GM23248 (cell line): ENCODE measurements at regions not wholly inside any gene's neighbourhood (a gene's known extent, or its start where the extent isn't known, plus 50 kb on each side); places are given as distances from the start of the nearest gene placed in this dataset.

ENCODE experiments used
- DNase-seq: peaks from one replicate; pipeline ENCODE4 v3.0.0-alpha.2; 2015
- H2AFZ ChIP-seq: fragments of 200-600 bp; sonication (generic); 2 replicates; pipeline ENCODE4 v1.6.1; 2016; ENCODE audit warnings: antibody characterized with exemption
- H3F3A ChIP-seq: fragments of 200-600 bp; sonication (generic); 2 replicates; pipeline ENCODE4 v1.6.1; 2016; ENCODE audit warnings: mild to moderate bottlenecking, antibody characterized with exemption, mixed run types; ENCODE audit not compliant: insufficient read depth
- H3K27ac ChIP-seq: fragments of 200-600 bp; sonication (generic); 2 replicates; pipeline ENCODE4 v1.5.1; 2016; ENCODE audit warnings: mild to moderate bottlenecking
- H3K27me3 ChIP-seq: fragments of 200-600 bp; sonication (generic); replicated peaks from 2 replicates; pipeline ENCODE4 v1.6.1; 2016; ENCODE audit warnings: mild to moderate bottlenecking; ENCODE audit not compliant: insufficient read depth
- H3K36me3 ChIP-seq: fragments of 200-600 bp; sonication (generic); 2 replicates; pipeline ENCODE4 v1.6.1; 2016; ENCODE audit warnings: low read depth, mild to moderate bottlenecking
- H3K4me1 ChIP-seq: fragments of 200-600 bp; sonication (generic); 2 replicates; pipeline ENCODE4 v1.6.1; 2016; ENCODE audit warnings: mild to moderate bottlenecking; ENCODE audit not compliant: insufficient read depth
- H3K4me2 ChIP-seq: fragments of 200-600 bp; sonication (generic); one replicate; pipeline ENCODE4 v1.6.1; 2016; ENCODE audit warnings: mild to moderate bottlenecking; ENCODE audit not compliant: unreplicated experiment
- H3K4me3 ChIP-seq: fragments of 200-600 bp; sonication (generic); 2 replicates; pipeline ENCODE4 v1.5.1; 2016; ENCODE audit warnings: mild to moderate bottlenecking
- H3K79me2 ChIP-seq: fragments of 200-600 bp; sonication (generic); 2 replicates; pipeline ENCODE4 v1.6.1; 2016; ENCODE audit warnings: mild to moderate bottlenecking; ENCODE audit not compliant: insufficient read depth
- H3K9ac ChIP-seq: fragments of 200-600 bp; sonication (generic); 2 replicates; pipeline ENCODE4 v1.6.1; 2016; ENCODE audit warnings: mild to moderate bottlenecking
- H3K9me2 ChIP-seq: fragments of 200-600 bp; sonication (generic); 2 replicates; pipeline ENCODE4 v1.6.1; 2016; ENCODE audit warnings: mixed run types, mild to moderate bottlenecking, moderate library complexity; ENCODE audit not compliant: insufficient read depth
- H3K9me3 ChIP-seq: fragments of 200-600 bp; sonication (generic); one replicate; pipeline ENCODE4 v1.6.1; 2017; ENCODE audit warnings: low read depth
- H4K20me1 ChIP-seq: fragments of 200-600 bp; sonication (generic); 2 replicates; pipeline ENCODE4 v1.6.0; 2016; ENCODE audit not compliant: insufficient read depth
- EZH2 ChIP-seq: fragments of 200-600 bp; sonication (generic); IDR thresholded peaks from 2 replicates; pipeline ENCODE4 v1.6.1; 2018; ENCODE audit warnings: antibody characterized with exemption, mild to moderate bottlenecking; ENCODE audit not compliant: insufficient read depth, poor library complexity, severe bottlenecking
- EZH2phosphoT487 ChIP-seq: fragments of 200-600 bp; sonication (generic); IDR thresholded peaks from 2 replicates; pipeline ENCODE4 v1.6.1; 2018; ENCODE audit warnings: antibody characterized with exemption, moderate library complexity, mild to moderate bottlenecking, low read depth; ENCODE audit not compliant: insufficient read depth
- WGBS, 2 experiments: methylation state at CpG; one replicate each; pipeline ENCODE4 v1.1.6; 2015 to 2017; ENCODE audit warnings: low lambda C conversion rate in 2 of 2, low coverage in 1 of 2; ENCODE audit errors: missing lambda C conversion rate in 2 of 2; 5-methylcytosine and 5-hydroxymethylcytosine counted together
- in situ Hi-C: fragments of 300-500 bp; cut with MboI; formaldehyde crosslinking; loops from 2 replicates; pipeline ENCODE4 v1.15.0; 2020

GRCh38 chr16:55189224-55189623, 134.8 kb upstream of the IRX6 start:
- no peaks in the 10 kb centered on the region for H3K36me3 ChIP-seq
- in situ Hi-C loops: no loop called here
- no peaks in the 10 kb centered on the region for H4K20me1 ChIP-seq
- no peak overlapping the region for H3K4me3 ChIP-seq
- H3F3A ChIP-seq: no peaks in the 10 kb centered on the region
- no peaks in the 10 kb centered on the region for H3K27me3 ChIP-seq
- H3K4me2 ChIP-seq: no peak overlapping the region
- H3K27ac ChIP-seq: no peak overlapping the region
- TF ChIP-seq EZH2phosphoT487 (no peak), EZH2 (no peak)
- no peaks in the 10 kb centered on the region for H3K79me2 ChIP-seq
- WGBS, 2 experiments: 3% methylated on average over 6 of the region's 6 CpGs
- H3K9ac ChIP-seq: no peak overlapping the region
- H3K9me3 ChIP-seq: no peaks in the 10 kb centered on the region
- no peak for DNase-seq
- H3K4me1 ChIP-seq: no peaks in the 10 kb centered on the region
- no peaks in the 10 kb centered on the region for H3K9me2 ChIP-seq
- H2AFZ ChIP-seq: no peak overlapping the region

- Histone ChIP-seq H3K4me3 (no peak overlapping the region), H3K4me2 (no peak overlapping the region), H3K4me1 (no peaks in the 10 kb centered on the region), H3K27me3 (no peaks in the 10 kb centered on the region), H3K79me2 (no peaks in the 10 kb centered on the region), H3K9me3 (no peaks in the 10 kb centered on the region), H4K20me1 (no peaks in the 10 kb centered on the region), H3K9me2 (no peaks in the 10 kb centered on the region), H3K27ac (no peak overlapping the region), H3F3A (no peaks in the 10 kb centered on the region), H3K36me3 (no peaks in the 10 kb centered on the region), H2AFZ (no peak overlapping the region), H3K9ac (no peak overlapping the region)
- in situ Hi-C loops: no loop called here
- 57 to 59% methylated on average over 23 of the region's 23 CpGs for WGBS, 2 experiments
- no peak for TF ChIP-seq EZH2
- TF ChIP-seq EZH2phosphoT487: no peak
- no peak for DNase-seq
Observed at GRCh38 chr16:55189682-55190636, 134.0 kb upstream of the IRX6 start.

- no peak for TF ChIP-seq EZH2phosphoT487
- TF ChIP-seq EZH2: no peak
- no peaks in the 10 kb centered on the region for H3F3A ChIP-seq
- no peak overlapping the region for H3K9ac ChIP-seq
- in situ Hi-C loops: no loop called here
- H3K79me2 ChIP-seq: no peaks in the 10 kb centered on the region
- no peak overlapping the region for H2AFZ ChIP-seq
- H3K9me2 ChIP-seq: no peaks in the 10 kb centered on the region
- no peak overlapping the region for H3K4me2 ChIP-seq
- no peaks in the 10 kb centered on the region for H4K20me1 ChIP-seq
- no peaks in the 10 kb centered on the region for H3K9me3 ChIP-seq
- H3K36me3 ChIP-seq: no peaks in the 10 kb centered on the region
- H3K27me3 ChIP-seq: no peaks in the 10 kb centered on the region
- no peak overlapping the region for H3K4me3 ChIP-seq
- no peak for DNase-seq
- H3K4me1 ChIP-seq: no peaks in the 10 kb centered on the region
- H3K27ac ChIP-seq: no peak overlapping the region
Observed at GRCh38 chr16:55192734-55193133, 131.3 kb upstream of the IRX6 start.

GRCh38 chr16:55203570-55203969, 120.4 kb upstream of the IRX6 start:
- H2AFZ ChIP-seq: no peak overlapping the region
- no peak for DNase-seq
- in situ Hi-C loops: no loop called here

More at GRCh38 chr16:55203570-55203969, 120.4 kb upstream of the IRX6 start:
- Histone ChIP-seq H3K27me3 (no peaks in the 10 kb centered on the region), H3F3A (no peaks in the 10 kb centered on the region), H3K27ac (no peak overlapping the region), H3K4me2 (no peak overlapping the region), H3K9ac (no peak overlapping the region), H3K4me3 (no peak overlapping the region), H4K20me1 (no peaks in the 10 kb centered on the region), H3K9me2 (no peaks in the 10 kb centered on the region), H3K9me3 (no peaks in the 10 kb centered on the region), H3K4me1 (no peaks in the 10 kb centered on the region), H3K36me3 (no peaks in the 10 kb centered on the region), H3K79me2 (no peaks in the 10 kb centered on the region)
- WGBS, 2 experiments: 70 to 72% methylated on average over 9 of the region's 9 CpGs
- TF ChIP-seq EZH2 (no peak), EZH2phosphoT487 (no peak)
